ENCODE measurements at regions not wholly inside any gene's neighbourhood (a gene's known extent, or its start where the extent isn't known, plus 50 kb on each side); places are given as distances from the start of the nearest gene placed in this dataset.

GRCh38 chr2:162972383-162972782, 133.8 kb upstream of the KCNH7 start:
- Mint-ChIP-seq H3K27me3 (ENCODE audit: unreplicated experiment) (no peaks in the 10 kb centered on the region), H3K9me3 (ENCODE audit: unreplicated experiment) (no peaks in the 10 kb centered on the region), H3K27ac (ENCODE audit: unreplicated experiment) (no peak overlapping the region), H3K4me3 (ENCODE audit: unreplicated experiment) (no peak overlapping the region), H3K4me1 (ENCODE audit: unreplicated experiment) (no peaks in the 10 kb centered on the region), H3K36me3 (ENCODE audit: low read depth, unreplicated experiment) (no peaks in the 10 kb centered on the region)
- no peak for TF ChIP-seq CTCF (IDR thresholded peaks at IDR 0.05; ENCODE audit: unreplicated experiment)
- DNase-seq (ENCODE audit: low spot score): no peak

GRCh38 chr2:162968306-162968705, 129.7 kb upstream of the KCNH7 start:
- Mint-ChIP-seq H3K4me3 (ENCODE audit: unreplicated experiment) (no peak overlapping the region), H3K36me3 (ENCODE audit: low read depth, unreplicated experiment) (no peaks in the 10 kb centered on the region), H3K9me3 (ENCODE audit: unreplicated experiment) (no peaks in the 10 kb centered on the region), H3K27me3 (ENCODE audit: unreplicated experiment) (no peaks in the 10 kb centered on the region), H3K4me1 (ENCODE audit: unreplicated experiment) (no peaks in the 10 kb centered on the region), H3K27ac (ENCODE audit: unreplicated experiment) (no peak overlapping the region)
- TF ChIP-seq CTCF (IDR thresholded peaks at IDR 0.05; ENCODE audit: unreplicated experiment): no peak
- DNase-seq (ENCODE audit: low spot score): no peak

GRCh38 chr2:162967811-162968210, 129.2 kb upstream of the KCNH7 start:
- Mint-ChIP-seq H3K36me3 (ENCODE audit: low read depth, unreplicated experiment) (no peaks in the 10 kb centered on the region), H3K27me3 (ENCODE audit: unreplicated experiment) (no peaks in the 10 kb centered on the region), H3K4me3 (ENCODE audit: unreplicated experiment) (no peak overlapping the region), H3K9me3 (ENCODE audit: unreplicated experiment) (no peaks in the 10 kb centered on the region), H3K4me1 (ENCODE audit: unreplicated experiment) (no peaks in the 10 kb centered on the region), H3K27ac (ENCODE audit: unreplicated experiment) (no peak overlapping the region)
- DNase-seq (ENCODE audit: low spot score): no peak
- TF ChIP-seq CTCF (IDR thresholded peaks at IDR 0.05; ENCODE audit: unreplicated experiment): no peak

- H3K27ac Mint-ChIP-seq (ENCODE audit: unreplicated experiment): no peak overlapping the region
- no peak overlapping the region for H3K4me3 Mint-ChIP-seq (ENCODE audit: unreplicated experiment)
- no peaks in the 10 kb centered on the region for H3K9me3 Mint-ChIP-seq (ENCODE audit: unreplicated experiment)
- no peak for DNase-seq (ENCODE audit: low spot score)
- no peaks in the 10 kb centered on the region for H3K27me3 Mint-ChIP-seq (ENCODE audit: unreplicated experiment)
- no peaks in the 10 kb centered on the region for H3K4me1 Mint-ChIP-seq (ENCODE audit: unreplicated experiment)
- no peak for TF ChIP-seq CTCF (IDR thresholded peaks at IDR 0.05; ENCODE audit: unreplicated experiment)
- H3K36me3 Mint-ChIP-seq (ENCODE audit: low read depth, unreplicated experiment): no peaks in the 10 kb centered on the region
These were observed 128.6 kb upstream of the KCNH7 start for GRCh38 chr2:162967147-162967546.

- Mint-ChIP-seq H3K9me3 (ENCODE audit: unreplicated experiment) (no peaks in the 10 kb centered on the region), H3K27me3 (ENCODE audit: unreplicated experiment) (no peaks in the 10 kb centered on the region), H3K27ac (ENCODE audit: unreplicated experiment) (no peak overlapping the region), H3K36me3 (ENCODE audit: low read depth, unreplicated experiment) (peaks cover 11% of the 10 kb centered on the region), H3K4me1 (ENCODE audit: unreplicated experiment) (peaks cover 2% of the 10 kb centered on the region), H3K4me3 (ENCODE audit: unreplicated experiment) (no peak overlapping the region)
- DNase-seq (ENCODE audit: low spot score): no peak
- no peak for TF ChIP-seq CTCF (IDR thresholded peaks at IDR 0.05; ENCODE audit: unreplicated experiment)
These were observed 126.6 kb upstream of the KCNH7 start for GRCh38 chr2:162965191-162965590.
